CD1c-positive myeloid dendritic cell (primary cell): ENCODE measurements at regions not wholly inside any gene's neighbourhood (a gene's known extent, or its start where the extent isn't known, plus 50 kb on each side); places are given as distances from the start of the nearest gene placed in this dataset.
"Not testable (repeated sequence)": the region's sequence is repeated elsewhere in the genome, so short reads cannot be mapped to it uniquely, and the experiment has no call there.

ENCODE experiments used
- DNase-seq: peaks from one replicate; pipeline ENCODE4 v3.0.0-alpha.2; 2016; ENCODE audit errors: extremely low spot score

DNA sequence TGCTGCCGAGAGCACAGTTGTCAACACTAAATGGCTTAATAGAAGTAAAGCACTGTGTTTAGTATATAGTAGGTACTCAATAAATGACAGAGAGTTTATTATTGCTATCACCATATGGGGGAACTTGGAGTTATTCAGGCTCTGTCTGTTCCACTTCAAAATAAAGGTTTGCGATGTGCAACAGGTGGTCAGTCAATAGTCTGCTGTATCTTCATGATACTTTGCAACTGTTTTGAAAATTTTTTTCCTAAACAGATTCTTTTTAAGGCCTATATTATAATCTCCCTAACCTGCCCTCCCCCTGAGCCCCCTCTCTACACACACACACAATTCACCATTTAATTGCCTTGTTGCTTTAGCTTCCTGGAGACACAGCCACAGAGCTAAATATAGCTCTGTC is 164.7 kb upstream of the NR2F2 start:
- no peak for DNase-seq

DNA sequence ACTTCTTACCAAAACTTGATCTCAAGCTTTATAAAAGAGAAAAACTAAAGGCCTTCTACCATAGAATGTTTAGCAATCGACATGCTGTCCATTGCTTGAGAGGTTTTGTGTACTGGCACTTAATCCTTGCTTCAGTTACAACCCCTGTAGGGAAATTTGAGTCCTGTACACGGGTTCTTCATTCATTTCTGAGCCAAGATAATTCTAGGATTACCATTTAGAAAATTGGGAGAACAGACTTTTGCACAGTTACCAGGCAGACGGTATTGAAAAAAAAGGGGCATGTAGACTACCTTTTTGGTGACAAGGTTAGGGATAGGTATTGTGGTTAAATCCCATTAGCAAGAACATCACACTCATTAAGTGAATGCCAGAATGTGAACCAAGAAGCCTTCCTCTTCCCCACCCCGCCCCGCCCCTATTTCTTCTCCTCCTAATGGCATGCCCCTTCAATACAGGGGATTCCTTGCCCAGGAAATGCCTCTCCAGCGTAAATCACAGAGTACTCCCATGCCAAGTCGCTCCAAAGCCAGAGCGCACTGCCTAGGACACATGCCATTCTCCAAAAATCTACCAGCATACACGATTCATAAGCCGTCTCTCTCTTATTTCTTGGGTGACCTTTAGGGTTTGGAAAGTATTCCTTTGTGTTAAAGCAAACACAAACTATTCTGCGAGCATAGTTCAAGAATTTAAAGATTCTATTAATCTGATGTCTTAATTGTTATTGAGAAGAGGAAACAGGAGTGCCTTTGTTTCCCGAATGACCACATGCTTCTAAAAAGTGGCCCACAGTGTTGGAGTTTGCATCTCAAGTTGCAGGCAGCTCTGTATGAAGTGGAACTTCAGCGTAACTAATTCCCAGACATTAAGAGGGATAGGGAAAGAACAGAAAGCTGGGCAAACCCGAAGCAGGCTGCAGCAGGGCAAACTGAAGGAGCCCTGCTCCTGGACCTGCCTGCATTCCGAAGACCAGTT is 164.0 kb upstream of the NR2F2 start:
- DNase-seq: no peak

DNA sequence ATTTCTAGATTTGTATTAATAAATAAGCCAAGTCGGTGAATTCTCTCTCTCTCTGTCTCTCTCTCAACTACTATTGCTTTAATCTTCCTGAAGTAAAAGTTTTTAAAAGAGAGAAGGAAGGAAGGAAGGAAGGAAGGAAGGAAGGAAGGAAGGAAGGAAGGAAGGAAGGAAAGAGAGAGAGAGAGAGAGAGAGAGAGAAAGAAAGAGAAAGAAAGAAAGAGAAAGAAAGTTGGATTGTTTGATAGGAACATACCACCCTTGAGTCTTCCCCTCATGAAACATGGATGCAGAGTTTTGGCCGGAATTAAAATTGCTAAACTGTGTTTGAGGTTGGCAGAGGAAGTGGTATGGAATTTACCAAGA is 159.9 kb upstream of the NR2F2 start:
- not testable (repeated sequence) for DNase-seq

DNA sequence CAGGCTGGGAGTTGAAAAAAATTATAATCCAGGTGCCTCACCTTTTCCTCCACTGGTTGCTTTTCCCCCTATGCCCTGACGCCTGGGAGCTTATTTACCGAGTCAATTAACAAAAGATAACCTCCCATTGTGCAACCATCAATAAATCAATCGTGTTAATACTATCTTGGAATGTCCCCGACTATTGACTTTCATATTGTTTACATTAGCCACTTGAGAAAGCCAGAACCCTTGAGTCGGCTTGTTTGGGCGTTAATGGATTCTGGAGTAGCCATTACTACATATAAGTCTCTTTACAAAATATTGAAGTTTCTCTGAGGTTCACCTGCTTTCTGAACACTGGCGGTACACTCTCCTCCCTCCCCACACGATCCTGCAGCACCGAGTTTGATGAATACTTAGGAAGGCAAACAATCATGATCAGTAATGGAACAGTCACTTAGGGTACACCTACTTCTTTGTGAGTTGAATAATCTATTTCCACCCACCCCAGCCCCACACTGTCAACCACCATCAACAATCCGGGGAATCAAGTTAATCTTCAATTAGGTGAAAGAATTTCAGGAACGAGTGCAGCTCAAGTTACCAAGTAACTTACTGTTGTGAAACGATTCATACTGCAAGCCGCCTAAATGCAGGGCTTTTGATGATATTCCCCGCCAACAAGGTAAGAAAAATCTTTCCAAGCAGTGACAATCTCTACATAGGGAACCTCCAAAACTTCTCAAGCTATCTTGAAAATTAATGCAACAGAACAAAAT is 159.3 kb upstream of the NR2F2 start:
- DNase-seq: no peak

DNA sequence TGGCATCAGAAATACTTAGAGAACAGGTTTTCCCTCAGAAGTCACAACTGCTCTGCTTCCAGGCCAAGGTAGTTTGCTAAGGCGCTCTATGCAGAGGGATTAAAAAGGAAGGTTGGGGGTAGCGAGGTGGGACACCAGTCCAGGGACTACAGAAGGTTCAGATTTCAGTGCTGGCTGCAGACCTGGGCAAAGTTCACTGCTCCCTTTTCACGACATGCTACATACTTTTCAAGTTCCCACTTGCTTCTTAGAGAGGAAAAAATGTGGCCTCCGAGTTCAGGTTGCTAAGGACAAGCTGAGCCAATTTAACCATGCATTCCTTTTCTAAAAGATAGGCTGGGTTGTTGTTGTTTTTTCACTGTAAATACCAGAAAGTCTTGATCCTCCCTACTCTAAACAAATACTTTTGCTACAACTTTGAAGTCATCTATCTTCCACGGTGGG is 158.6 kb upstream of the NR2F2 start:
- DNase-seq: no peak

DNA sequence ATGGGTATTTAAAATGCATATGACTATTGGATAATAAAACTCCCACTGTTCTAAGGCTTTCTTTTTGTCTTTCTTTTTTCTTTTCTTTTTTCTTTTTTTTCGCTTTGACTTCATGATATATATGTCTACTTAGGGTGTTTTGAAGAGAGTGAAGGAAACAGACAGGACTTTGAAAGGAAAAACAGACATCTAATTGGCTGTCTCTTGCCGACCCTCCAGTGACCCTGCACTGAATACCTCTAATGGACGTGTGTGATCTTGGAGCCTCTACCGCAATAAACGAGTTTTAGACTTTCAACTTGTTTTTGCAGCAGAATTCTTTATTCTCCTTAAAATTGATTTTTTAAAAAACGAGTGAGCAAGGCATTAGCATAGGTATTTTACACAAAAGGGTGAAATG is 158.1 kb upstream of the NR2F2 start:
- DNase-seq: no peak

DNA sequence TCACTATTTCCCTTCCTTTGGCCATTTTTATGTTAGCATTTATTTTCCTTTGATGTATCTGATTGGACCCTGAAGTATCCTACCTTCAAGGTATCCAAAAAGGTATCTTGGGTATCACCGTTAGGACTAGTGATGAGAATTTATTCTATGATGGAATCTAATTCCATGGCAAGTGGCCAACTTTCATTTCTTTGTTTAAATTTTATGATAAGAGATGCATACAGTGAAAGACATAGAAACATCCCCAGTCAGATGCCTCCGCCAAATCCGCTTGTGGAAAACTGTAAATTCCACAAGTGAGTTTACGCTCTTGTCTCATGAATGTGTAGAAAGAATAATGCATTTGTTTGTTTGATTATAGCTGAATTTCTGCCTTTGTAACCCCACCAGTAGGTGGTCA is 153.7 kb upstream of the NR2F2 start:
- no peak for DNase-seq

DNA sequence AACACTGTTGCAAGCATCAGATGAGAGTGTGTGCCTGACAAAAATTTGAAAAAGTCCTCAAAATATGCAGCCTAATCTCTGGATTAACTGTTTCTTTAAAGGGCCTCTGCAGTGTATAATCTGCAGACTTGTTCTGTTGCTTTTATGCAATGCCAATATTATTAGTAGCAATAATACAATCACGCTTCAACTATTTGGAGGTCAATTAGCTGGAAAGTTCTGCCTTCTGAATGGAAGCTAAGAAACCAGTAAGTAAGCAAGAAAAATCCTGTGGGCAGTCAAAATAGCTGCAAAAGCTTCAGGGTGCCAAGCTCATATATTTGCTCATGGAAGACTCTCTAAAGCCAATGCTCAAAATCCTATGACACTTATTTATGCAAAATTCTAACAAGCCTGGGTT is 153.2 kb upstream of the NR2F2 start:
- no peak for DNase-seq

DNA sequence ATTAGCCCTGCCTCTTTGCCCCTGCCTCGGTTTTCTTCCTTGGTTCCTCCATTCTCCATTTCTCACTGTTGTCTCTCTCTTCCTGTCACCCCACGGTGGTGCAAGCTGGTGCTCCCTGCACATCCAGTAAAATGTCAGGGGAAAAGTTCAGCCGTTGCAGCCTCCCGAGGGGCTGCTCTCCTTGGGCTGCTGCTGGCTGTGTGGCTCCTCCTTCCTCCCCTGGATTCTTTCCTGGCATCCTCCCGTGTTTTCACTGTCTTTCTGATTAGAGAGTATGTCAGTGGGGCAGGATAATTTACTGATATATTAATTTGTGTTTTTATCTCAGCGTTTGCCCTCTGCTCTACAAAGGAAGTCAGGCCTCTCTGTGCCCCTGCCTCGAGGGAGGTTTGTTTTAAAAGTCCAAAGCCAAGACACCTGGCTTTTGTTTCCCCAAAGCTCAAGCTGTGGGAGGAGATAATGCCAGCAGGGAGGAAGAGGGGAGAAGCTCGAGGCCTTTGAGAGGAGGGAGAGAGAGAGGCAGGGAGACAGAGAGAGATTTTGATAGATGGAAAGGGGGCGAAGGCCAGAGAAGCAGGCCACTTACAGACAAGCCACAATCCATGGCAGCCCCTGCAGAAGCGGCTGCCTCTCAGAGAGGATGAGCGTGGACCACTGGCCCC is 150.3 kb upstream of the NR2F2 start:
- DNase-seq: no peak

DNA sequence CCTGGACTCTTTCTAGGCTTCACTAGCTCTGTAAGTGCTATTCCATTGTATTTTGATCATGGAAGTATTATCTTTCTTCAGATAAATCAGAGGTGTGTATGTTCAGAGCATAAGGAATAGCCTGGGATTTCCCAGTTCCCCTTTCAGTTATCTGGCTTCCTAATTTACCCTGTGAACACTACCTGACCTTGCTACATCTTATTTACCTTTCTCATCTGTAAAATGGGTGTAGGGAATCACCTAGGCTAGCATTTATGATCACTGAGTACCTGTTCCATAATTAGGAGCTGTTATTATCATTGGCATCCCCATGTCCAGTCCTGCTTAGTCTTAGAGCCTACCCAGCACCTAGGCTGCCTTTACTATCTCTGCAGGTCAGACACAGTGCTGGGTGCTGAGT is 149.3 kb upstream of the NR2F2 start:
- no peak for DNase-seq

DNA sequence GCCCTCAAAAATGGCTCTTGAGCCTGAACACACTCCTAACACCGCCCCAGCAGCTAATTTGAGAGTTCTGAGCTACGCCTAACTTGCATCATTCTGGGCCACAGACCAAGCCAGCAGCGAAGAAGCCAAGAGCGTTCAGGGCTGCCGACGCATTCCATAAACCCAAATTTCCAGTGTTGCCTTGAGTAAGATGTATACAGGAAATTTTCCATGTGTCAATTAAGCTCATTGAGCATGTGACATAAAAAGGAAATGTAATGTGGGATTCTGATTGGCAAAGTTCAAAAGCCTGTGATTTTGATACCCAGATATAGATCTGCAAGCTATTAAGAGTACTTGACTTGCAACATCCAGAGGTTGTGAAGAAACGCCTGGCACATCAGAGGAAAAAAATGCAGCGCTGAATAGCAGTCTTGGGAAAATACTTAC is 148.6 kb upstream of the NR2F2 start:
- DNase-seq: no peak

DNA sequence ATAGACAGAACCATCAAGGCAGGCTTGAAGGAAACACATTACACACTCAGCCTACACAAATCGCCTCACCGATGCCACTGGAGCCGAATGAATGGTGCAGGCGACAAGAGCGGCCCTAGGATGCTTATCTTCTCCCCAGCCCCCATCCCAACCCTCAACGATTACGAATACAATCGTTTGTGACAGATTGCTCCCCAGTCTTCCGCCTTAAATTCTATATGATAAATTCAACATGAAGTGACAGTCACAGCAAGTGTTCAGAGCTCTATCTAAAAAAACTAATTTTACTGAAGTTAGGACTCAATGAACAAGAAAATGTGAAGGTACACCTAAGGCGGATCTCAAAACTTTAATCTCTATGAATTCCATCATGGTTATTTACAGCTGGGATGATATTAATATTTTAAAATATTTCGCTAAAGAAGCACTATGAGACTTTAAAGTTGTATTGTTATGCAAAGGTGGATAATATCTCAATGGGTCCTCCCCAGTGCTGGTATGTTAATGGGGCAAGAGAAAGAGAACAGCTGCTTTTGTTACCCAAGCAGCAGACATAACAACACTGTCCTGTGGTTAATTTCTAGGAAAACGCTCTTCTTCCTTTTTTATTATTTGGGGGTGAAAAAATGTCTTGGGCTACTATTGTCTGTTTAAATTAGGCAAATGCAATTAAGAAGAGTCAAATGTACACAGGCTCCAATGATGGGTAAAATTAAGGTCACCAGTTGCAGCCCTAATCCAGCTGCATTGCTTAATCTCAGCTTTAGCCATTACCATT is 147.6 kb upstream of the NR2F2 start:
- no peak for DNase-seq

DNA sequence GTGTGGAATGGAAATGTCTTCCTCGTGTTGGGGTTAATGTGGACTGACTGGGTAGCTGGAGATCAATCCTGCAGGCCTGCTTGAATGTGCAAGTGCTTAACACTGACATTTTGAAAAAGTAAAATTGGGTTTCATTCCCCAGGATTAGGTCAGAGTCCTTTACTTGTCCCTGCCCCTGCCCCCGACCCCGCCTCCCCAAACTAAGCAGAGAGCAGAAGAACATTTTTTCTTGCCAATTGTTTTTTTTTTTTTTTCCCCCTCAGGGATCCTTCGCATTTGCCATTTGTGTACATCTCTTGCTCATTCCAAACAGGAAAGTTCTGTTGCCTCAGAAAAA is 147.0 kb upstream of the NR2F2 start:
- DNase-seq: no peak

DNA sequence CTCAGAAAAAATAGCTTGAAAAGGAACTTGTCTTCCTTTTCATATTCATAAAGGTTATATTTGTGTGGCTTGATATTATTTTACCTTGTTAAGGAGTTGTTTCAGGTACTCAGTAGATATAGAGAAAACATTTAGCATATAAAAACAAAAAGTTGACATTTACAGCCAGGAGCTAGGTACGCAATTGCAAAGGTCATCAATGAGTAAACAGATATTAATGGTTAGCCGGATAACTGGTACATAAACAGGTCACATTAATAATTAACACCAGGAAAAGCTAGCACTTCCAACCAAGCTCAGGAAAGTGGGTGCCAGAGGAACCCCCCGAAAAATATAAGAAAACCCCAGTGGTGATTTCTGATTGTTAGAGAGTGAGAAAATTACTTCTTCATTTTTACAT is 146.6 kb upstream of the NR2F2 start:
- DNase-seq: no peak

DNA sequence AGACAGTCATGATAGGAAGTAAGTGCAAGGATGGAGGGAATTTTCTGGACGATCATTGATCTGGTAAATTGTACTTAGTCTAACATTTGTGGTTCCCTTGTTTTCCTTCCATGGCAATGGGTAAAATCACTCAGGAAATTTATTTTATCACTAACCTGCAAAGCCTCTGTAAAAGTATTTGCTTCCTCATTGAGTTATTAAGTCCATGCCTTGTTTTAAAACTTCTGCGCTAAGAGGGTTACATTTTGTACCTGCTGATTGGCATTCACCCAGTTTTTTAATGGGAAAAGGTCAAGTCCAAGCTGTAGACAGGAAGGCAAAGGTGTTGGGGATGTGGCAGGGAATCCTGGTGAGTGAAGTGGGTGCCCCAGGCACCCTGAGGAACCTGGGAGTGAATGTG is 146.2 kb upstream of the NR2F2 start:
- no peak for DNase-seq

DNA sequence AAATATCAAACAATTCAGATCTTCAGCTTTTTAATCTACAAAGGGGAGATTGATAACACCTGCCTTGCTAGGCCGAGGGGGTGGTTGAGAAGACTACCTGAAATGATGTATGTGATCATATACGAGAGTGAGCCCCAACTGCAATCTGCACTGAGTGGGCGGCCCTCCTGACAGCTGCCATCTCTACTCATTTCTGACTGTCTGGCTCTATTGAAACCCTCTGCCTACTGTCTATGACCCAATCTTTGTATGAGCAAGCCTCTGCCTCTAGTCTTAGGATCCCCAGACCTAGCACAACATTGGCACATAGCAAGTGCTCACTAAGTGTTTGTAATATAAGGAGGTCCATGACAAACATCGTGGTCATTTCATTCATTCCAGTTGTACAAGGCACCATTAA is 144.4 kb upstream of the NR2F2 start:
- no peak for DNase-seq

DNA sequence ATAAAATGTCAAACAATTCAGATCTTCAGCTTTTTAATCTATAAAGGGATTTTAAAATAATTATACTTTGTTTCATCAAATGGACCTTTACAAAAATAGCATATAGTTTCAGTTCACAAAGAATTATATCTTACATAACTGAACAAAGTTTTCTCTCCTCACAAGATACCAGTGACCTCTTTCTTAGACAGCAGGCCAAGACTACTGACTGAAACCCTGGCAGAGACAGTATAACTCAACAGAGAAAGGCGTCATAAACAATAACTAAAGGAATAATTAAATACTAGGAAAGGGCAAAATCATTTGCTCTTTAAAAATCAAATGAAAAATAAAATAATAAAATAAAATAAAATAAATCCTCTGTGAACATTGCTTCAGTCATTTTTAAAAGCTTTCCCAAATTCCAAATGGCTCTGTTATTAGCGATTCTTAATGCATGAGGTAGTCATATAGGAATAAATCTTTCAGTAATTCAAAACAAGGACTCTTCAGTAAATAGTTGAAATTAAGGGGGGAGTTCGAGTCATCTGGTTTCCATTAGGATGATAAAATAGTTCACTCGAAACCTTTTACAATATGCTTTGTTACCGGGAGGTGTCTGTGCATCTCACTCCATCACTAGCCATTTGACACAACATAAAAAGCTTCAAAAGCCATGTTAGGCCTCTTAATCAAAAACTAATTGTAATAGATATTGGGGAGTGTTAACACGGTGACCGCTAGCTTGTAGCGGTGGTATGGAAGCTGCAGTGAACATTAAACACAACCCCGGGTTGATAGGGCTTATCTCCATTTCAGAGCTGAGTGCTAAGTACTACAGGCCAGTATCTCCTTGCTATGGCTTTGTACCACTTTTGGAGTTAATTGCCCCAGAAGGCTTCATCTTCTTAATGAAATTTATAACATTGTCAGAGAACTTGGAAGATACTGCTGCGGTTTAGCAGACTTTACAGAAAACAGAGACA is 142.9 kb upstream of the NR2F2 start:
- no peak for DNase-seq

DNA sequence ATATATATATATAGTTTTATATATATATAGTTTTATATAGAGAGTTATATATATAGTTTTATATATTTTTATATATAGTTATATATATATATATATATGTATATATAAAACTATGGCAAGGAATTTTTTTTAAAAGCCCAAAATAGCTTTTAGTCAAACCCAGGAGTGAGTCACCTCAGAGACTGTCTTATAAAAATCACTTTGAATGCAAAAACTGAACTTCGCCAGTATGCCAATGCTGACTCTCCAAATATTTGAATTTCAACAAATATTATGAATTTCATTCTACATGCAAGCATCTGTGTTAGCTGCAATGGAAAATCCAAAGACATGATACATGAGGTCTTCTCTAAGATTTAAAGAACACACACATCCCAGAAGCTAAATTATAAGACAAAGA is 132.8 kb upstream of the NR2F2 start:
- DNase-seq: no peak

DNA sequence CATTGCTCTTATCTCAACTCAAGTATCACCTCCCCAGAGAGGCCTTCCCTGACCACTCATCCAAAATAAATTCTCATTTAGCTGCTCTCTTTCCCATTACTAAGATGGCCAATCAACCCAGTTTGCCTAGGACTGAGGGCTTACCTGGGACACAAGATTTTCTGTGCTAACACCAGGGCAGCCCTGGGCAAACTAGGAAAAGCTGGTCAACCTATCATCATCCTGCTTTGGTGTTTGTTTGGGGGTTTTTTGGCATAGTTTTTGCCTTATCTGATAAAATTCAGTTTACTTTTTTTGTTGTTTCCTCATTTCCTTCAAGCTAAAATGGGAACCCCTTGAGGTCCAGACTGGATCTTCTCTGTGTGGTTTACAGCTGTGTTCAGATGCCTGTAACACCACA is 131.4 kb upstream of the NR2F2 start:
- no peak for DNase-seq

DNA sequence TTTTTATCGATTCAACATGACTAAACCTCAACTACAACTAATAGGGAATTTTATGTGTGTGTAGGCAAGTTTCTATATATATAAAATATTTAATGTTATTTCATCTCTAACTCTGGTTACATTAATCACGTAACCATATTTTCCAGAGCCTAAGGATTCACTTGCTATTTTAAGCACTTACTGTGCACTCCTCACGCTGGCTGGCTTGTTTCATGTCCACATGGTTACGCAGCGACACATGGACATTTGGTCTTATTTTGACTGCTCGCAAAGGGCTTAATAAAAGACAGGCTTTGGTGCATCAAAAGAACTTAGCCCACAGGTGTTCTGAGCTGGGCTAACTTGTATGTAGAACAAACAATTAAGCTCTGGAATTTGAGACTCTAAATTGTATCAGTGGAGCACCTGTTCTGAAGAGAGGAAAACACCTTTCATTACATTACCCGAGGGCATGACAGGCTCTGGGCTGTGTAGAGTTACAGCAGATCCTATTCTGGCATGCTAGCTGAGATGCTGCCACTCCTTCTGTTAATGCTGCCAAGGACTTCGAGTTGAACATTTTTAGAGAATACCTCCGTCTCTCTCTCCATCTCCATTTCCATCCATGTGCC is 130.0 kb upstream of the NR2F2 start:
- DNase-seq: no peak
